WTC11 (cell line): ENCODE measurements at regions not wholly inside any gene's neighbourhood (a gene's known extent, or its start where the extent isn't known, plus 50 kb on each side); places are given as distances from the start of the nearest gene placed in this dataset.

Experiments used
- ATAC-seq: fragments of 200-7000 bp; cut with Tn5 transposase; 2 replicates; pipeline ENCODE4 v1.10.0; 2021; ENCODE audit warnings: mild to moderate bottlenecking, moderate library complexity
- CTCF ChIA-PET: fragments of 300-600 bp; sonication (Branson Sonifier 250); formaldehyde crosslinking; loops from one replicate; lab custom pipeline; 2021; ENCODE audit warnings: antibody characterized with exemption; lab: Charles Lee
- POLR2A ChIA-PET: fragments of 350-600 bp; sonication (Branson Sonifier 250); formaldehyde crosslinking; loops from one replicate; lab custom pipeline; 2021; ENCODE audit warnings: antibody characterized with exemption; lab: Charles Lee
- DNase-seq: peaks from one replicate; pipeline ENCODE4 v3.0.0; 2021; ENCODE audit warnings: low spot score
- H3K27ac Mint-ChIP-seq: 2 replicates; pipeline ENCODE4 v1.8.0; 2021; ENCODE audit warnings: mixed read lengths
- H3K27me3 Mint-ChIP-seq: 2 replicates; pipeline ENCODE4 v1.8.0; 2021; ENCODE audit warnings: low read depth, mild to moderate bottlenecking, moderate library complexity, mixed read lengths
- H3K36me3 Mint-ChIP-seq: 2 replicates; pipeline ENCODE4 v1.8.0; 2021; ENCODE audit warnings: mixed read lengths
- H3K4me1 Mint-ChIP-seq: 2 replicates; pipeline ENCODE4 v1.8.0; 2022; ENCODE audit warnings: mixed read lengths
- H3K4me3 Mint-ChIP-seq: 2 replicates; pipeline ENCODE4 v1.8.0; 2021; ENCODE audit warnings: mild to moderate bottlenecking, moderate library complexity, mixed read lengths
- H3K9me3 Mint-ChIP-seq: 2 replicates; pipeline ENCODE4 v1.8.0; 2021; ENCODE audit warnings: mixed read lengths
- ATF6 ChIP-seq: sonication (generic); formaldehyde crosslinking; IDR thresholded peaks from 2 replicates; pipeline ENCODE4 v1.8.1; 2023; ENCODE audit warnings: mild to moderate bottlenecking, missing genetic modification reagents
- E2F4 ChIP-seq: sonication (generic); formaldehyde crosslinking; IDR thresholded peaks from 2 replicates; pipeline ENCODE4 v1.8.1; 2022; ENCODE audit warnings: low read depth, mild to moderate bottlenecking, moderate library complexity, missing genetic modification reagents, borderline replicate concordance
- EMX1 ChIP-seq: fragments of 250-450 bp; sonication (Bioruptor Pico); IDR thresholded peaks from 2 replicates; pipeline ENCODE4 v1.8.0; 2021; ENCODE audit warnings: mild to moderate bottlenecking
- NR1H2 ChIP-seq: sonication (generic); formaldehyde crosslinking; IDR thresholded peaks from 2 replicates; pipeline ENCODE4 v1.9.0; 2021; ENCODE audit warnings: mild to moderate bottlenecking, moderate library complexity, missing genetic modification reagents
- PREB ChIP-seq: sonication (generic); formaldehyde crosslinking; IDR thresholded peaks from 2 replicates; pipeline ENCODE4 v1.8.1; 2022; ENCODE audit warnings: mild to moderate bottlenecking, missing genetic modification reagents, moderate library complexity, borderline replicate concordance
- SMAD4 ChIP-seq: sonication (generic); formaldehyde crosslinking; IDR thresholded peaks from 2 replicates; pipeline ENCODE4 v1.8.0; 2022; ENCODE audit warnings: mild to moderate bottlenecking, missing genetic modification reagents
- TEAD4 ChIP-seq: sonication (generic); formaldehyde crosslinking; IDR thresholded peaks from 2 replicates; pipeline ENCODE4 v1.8.0; 2022; ENCODE audit warnings: mild to moderate bottlenecking, missing genetic modification reagents
- USF2 ChIP-seq: sonication (generic); formaldehyde crosslinking; IDR thresholded peaks from 2 replicates; pipeline ENCODE4 v1.8.1; 2023; ENCODE audit warnings: mild to moderate bottlenecking, missing genetic modification reagents, moderate library complexity
- ZBTB21 ChIP-seq: sonication (generic); formaldehyde crosslinking; IDR thresholded peaks from 2 replicates; pipeline ENCODE4 v1.8.1; 2023; ENCODE audit warnings: mild to moderate bottlenecking, missing genetic modification reagents, borderline replicate concordance
- ZNF317 ChIP-seq: sonication (generic); formaldehyde crosslinking; IDR thresholded peaks from 2 replicates; pipeline ENCODE4 v1.8.1; 2023; ENCODE audit warnings: low read depth, mild to moderate bottlenecking, moderate library complexity, missing genetic modification reagents, borderline replicate concordance
- TF ChIP-seq, protein P1 (sequence below): sonication (generic); formaldehyde crosslinking; IDR thresholded peaks from 2 replicates; pipeline ENCODE4 v1.8.0; 2022; ENCODE audit warnings: mild to moderate bottlenecking, missing genetic modification reagents
- TF ChIP-seq, protein P2 (sequence below): sonication (generic); formaldehyde crosslinking; IDR thresholded peaks from 2 replicates; pipeline ENCODE4 v1.8.1; 2023; ENCODE audit warnings: mild to moderate bottlenecking, missing genetic modification reagents
- TF ChIP-seq, protein P3 (sequence below): fragments of 250-450 bp; sonication (Bioruptor Pico); IDR thresholded peaks from 2 replicates; pipeline ENCODE4 v1.9.0; 2021; ENCODE audit warnings: mild to moderate bottlenecking, borderline replicate concordance
- TF ChIP-seq, protein P4 (sequence below): sonication (generic); formaldehyde crosslinking; IDR thresholded peaks from 2 replicates; pipeline ENCODE4 v1.8.0; 2023; ENCODE audit warnings: missing genetic modification reagents, mild to moderate bottlenecking, borderline replicate concordance
- TF ChIP-seq, protein P5 (sequence below): fragments of 250-450 bp; sonication (Bioruptor Pico); IDR thresholded peaks from 2 replicates; pipeline ENCODE4 v1.9.0; 2021; ENCODE audit warnings: moderate library complexity, mild to moderate bottlenecking, inconsistent platforms, borderline replicate concordance

GRCh38 chr4:182073278-182073677, 169.9 kb upstream of the TENM3 start:
- DNase-seq, result no peak
- H3K4me1 Mint-ChIP-seq, result peaks cover 13% of the 10 kb centered on the region
- POLR2A ChIA-PET, result no interaction called here
- TF ChIP-seq USF2, result no peak
- TF ChIP-seq SMAD4 (CRISPR knock-in tag), result no peak
- TF ChIP-seq, protein P1, sequence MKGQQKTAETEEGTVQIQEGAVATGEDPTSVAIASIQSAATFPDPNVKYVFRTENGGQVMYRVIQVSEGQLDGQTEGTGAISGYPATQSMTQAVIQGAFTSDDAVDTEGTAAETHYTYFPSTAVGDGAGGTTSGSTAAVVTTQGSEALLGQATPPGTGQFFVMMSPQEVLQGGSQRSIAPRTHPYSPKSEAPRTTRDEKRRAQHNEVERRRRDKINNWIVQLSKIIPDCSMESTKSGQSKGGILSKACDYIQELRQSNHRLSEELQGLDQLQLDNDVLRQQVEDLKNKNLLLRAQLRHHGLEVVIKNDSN, result no peak
- TF ChIP-seq NR1H2, result no peak
- TF ChIP-seq EMX1 (CRISPR knock-in tag), result no peak
- TF ChIP-seq, protein P2, sequence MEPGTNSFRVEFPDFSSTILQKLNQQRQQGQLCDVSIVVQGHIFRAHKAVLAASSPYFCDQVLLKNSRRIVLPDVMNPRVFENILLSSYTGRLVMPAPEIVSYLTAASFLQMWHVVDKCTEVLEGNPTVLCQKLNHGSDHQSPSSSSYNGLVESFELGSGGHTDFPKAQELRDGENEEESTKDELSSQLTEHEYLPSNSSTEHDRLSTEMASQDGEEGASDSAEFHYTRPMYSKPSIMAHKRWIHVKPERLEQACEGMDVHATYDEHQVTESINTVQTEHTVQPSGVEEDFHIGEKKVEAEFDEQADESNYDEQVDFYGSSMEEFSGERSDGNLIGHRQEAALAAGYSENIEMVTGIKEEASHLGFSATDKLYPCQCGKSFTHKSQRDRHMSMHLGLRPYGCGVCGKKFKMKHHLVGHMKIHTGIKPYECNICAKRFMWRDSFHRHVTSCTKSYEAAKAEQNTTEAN, result no peak
- TF ChIP-seq, protein P3, sequence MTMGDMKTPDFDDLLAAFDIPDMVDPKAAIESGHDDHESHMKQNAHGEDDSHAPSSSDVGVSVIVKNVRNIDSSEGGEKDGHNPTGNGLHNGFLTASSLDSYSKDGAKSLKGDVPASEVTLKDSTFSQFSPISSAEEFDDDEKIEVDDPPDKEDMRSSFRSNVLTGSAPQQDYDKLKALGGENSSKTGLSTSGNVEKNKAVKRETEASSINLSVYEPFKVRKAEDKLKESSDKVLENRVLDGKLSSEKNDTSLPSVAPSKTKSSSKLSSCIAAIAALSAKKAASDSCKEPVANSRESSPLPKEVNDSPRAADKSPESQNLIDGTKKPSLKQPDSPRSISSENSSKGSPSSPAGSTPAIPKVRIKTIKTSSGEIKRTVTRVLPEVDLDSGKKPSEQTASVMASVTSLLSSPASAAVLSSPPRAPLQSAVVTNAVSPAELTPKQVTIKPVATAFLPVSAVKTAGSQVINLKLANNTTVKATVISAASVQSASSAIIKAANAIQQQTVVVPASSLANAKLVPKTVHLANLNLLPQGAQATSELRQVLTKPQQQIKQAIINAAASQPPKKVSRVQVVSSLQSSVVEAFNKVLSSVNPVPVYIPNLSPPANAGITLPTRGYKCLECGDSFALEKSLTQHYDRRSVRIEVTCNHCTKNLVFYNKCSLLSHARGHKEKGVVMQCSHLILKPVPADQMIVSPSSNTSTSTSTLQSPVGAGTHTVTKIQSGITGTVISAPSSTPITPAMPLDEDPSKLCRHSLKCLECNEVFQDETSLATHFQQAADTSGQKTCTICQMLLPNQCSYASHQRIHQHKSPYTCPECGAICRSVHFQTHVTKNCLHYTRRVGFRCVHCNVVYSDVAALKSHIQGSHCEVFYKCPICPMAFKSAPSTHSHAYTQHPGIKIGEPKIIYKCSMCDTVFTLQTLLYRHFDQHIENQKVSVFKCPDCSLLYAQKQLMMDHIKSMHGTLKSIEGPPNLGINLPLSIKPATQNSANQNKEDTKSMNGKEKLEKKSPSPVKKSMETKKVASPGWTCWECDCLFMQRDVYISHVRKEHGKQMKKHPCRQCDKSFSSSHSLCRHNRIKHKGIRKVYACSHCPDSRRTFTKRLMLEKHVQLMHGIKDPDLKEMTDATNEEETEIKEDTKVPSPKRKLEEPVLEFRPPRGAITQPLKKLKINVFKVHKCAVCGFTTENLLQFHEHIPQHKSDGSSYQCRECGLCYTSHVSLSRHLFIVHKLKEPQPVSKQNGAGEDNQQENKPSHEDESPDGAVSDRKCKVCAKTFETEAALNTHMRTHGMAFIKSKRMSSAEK, result no peak
- TF ChIP-seq, protein P4, sequence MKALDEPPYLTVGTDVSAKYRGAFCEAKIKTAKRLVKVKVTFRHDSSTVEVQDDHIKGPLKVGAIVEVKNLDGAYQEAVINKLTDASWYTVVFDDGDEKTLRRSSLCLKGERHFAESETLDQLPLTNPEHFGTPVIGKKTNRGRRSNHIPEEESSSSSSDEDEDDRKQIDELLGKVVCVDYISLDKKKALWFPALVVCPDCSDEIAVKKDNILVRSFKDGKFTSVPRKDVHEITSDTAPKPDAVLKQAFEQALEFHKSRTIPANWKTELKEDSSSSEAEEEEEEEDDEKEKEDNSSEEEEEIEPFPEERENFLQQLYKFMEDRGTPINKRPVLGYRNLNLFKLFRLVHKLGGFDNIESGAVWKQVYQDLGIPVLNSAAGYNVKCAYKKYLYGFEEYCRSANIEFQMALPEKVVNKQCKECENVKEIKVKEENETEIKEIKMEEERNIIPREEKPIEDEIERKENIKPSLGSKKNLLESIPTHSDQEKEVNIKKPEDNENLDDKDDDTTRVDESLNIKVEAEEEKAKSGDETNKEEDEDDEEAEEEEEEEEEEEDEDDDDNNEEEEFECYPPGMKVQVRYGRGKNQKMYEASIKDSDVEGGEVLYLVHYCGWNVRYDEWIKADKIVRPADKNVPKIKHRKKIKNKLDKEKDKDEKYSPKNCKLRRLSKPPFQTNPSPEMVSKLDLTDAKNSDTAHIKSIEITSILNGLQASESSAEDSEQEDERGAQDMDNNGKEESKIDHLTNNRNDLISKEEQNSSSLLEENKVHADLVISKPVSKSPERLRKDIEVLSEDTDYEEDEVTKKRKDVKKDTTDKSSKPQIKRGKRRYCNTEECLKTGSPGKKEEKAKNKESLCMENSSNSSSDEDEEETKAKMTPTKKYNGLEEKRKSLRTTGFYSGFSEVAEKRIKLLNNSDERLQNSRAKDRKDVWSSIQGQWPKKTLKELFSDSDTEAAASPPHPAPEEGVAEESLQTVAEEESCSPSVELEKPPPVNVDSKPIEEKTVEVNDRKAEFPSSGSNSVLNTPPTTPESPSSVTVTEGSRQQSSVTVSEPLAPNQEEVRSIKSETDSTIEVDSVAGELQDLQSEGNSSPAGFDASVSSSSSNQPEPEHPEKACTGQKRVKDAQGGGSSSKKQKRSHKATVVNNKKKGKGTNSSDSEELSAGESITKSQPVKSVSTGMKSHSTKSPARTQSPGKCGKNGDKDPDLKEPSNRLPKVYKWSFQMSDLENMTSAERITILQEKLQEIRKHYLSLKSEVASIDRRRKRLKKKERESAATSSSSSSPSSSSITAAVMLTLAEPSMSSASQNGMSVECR, result no peak
- TF ChIP-seq, protein P5, sequence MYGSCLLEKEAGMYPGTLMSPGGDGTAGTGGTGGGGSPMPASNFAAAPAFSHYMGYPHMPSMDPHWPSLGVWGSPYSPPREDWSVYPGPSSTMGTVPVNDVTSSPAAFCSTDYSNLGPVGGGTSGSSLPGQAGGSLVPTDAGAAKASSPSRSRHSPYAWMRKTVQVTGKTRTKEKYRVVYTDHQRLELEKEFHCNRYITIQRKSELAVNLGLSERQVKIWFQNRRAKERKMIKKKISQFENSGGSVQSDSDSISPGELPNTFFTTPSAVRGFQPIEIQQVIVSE (CRISPR knock-in tag), result no peak
- no peak for TF ChIP-seq ATF6 (CRISPR knock-in tag)
- TF ChIP-seq E2F4 (CRISPR knock-in tag), result no peak
- no peak for TF ChIP-seq TEAD4 (CRISPR knock-in tag)
- no peak for TF ChIP-seq ZBTB21
- TF ChIP-seq ZNF317 (CRISPR knock-in tag), result no peak
- TF ChIP-seq PREB, result no peak
- TF ChIP-seq, all 79 proteins: peak for 0
- ATAC-seq, result no peak
- CTCF ChIA-PET, result interaction anchor here (0.5 kb wide), 1 partner anchor 539 kb away, joined by 3 read pairs; no protein-coding TSS in a partner anchor
- no peaks in the 10 kb centered on the region for H3K27me3 Mint-ChIP-seq
- H3K27ac Mint-ChIP-seq, result no peak overlapping the region
- peaks cover 22% of the 10 kb centered on the region for H3K36me3 Mint-ChIP-seq
- H3K4me3 Mint-ChIP-seq, result no peak overlapping the region
- peaks cover 30% of the 10 kb centered on the region for H3K9me3 Mint-ChIP-seq
